CD14-positive monocyte (primary cell): ENCODE measurements at regions not wholly inside any gene's neighbourhood (a gene's known extent, or its start where the extent isn't known, plus 50 kb on each side); places are given as distances from the start of the nearest gene placed in this dataset.

Experiments used
- DNase-seq, 3 donors: peaks; one replicate each; pipeline ENCODE4 v3.0.0-alpha.2; 2011 to 2022
- H2AFZ ChIP-seq: 2 replicates; pipeline ENCODE4 v1.6.0; 2012; ENCODE audit warnings: mild to moderate bottlenecking, low read depth, low read length, inconsistent platforms; ENCODE audit not compliant: insufficient read depth, poor library complexity, severe bottlenecking
- H3K27ac ChIP-seq, 2 donors: 1 replicate in 1 of 2; 2 replicates in 1 of 2; pipeline ENCODE4 v1.5.1; 2012 to 2013; ENCODE audit warnings: low read length in 2 of 2, control low read depth in 1 of 2, inconsistent platforms in 1 of 2, low read depth in 1 of 2, mild to moderate bottlenecking in 1 of 2
- H3K27me3 ChIP-seq, 2 donors: one replicate each; pipeline versions ENCODE4 v1.6.0 to v1.6.1; 2011 to 2013; ENCODE audit warnings: low read length in 2 of 2; ENCODE audit not compliant: control insufficient read depth in 2 of 2, insufficient read depth in 2 of 2
- H3K36me3 ChIP-seq, 2 donors: replicated peaks in 1 of 2; 1 replicate in 1 of 2; 2 replicates in 1 of 2; pipeline versions ENCODE4 v1.5.1 to v1.6.1; 2012 to 2013; ENCODE audit warnings: low read length in 2 of 2, control low read depth in 1 of 2, inconsistent platforms in 1 of 2, mild to moderate bottlenecking in 1 of 2; ENCODE audit not compliant: insufficient read depth in 2 of 2, control insufficient read depth in 1 of 2
- H3K4me1 ChIP-seq, 2 donors: 1 replicate in 1 of 2; 2 replicates in 1 of 2; pipeline versions ENCODE4 v1.5.1 to v1.6.1; 2012 to 2013; ENCODE audit warnings: low read length in 2 of 2, control low read depth in 1 of 2, inconsistent platforms in 1 of 2, mild to moderate bottlenecking in 1 of 2, moderate library complexity in 1 of 2; ENCODE audit not compliant: insufficient read depth in 2 of 2, control insufficient read depth in 1 of 2
- H3K4me2 ChIP-seq: replicated peaks from 2 replicates; pipeline ENCODE3; 2012; ENCODE audit warnings: low read length, moderate library complexity, mild to moderate bottlenecking; ENCODE audit not compliant: poor library complexity, severe bottlenecking; ENCODE audit errors: extremely low read depth
- H3K4me3 ChIP-seq, 3 experiments: fragments of 200-600 bp in 1 of 3; sonication (generic) in 1 of 3; replicated peaks in 1 of 3; 1 replicate in 2 of 3; 2 replicates in 1 of 3; pipeline ENCODE4 v1.5.1; 2011 to 2013; ENCODE audit warnings: low read length in 3 of 3, mild to moderate bottlenecking in 3 of 3, control low read depth in 2 of 3, low read depth in 2 of 3, inconsistent platforms in 1 of 3, moderate library complexity in 1 of 3
- H3K79me2 ChIP-seq: 2 replicates; pipeline ENCODE4 v1.6.0; 2012; ENCODE audit warnings: mild to moderate bottlenecking, control low read depth, inconsistent platforms, low read length, moderate library complexity; ENCODE audit not compliant: insufficient read depth
- H3K9ac ChIP-seq: 2 replicates; pipeline ENCODE4 v1.6.0; 2017; ENCODE audit warnings: low read length, mild to moderate bottlenecking; ENCODE audit not compliant: insufficient read depth, poor library complexity, severe bottlenecking
- H3K9me3 ChIP-seq, 2 donors: replicated peaks in 1 of 2; 1 replicate in 1 of 2; 2 replicates in 1 of 2; pipeline versions ENCODE4 v1.5.1 to v1.6.1; 2012 to 2013; ENCODE audit warnings: low read length in 2 of 2, control low read depth in 1 of 2; ENCODE audit not compliant: control insufficient read depth in 1 of 2, insufficient read depth in 1 of 2
- H4K20me1 ChIP-seq: 2 replicates; pipeline ENCODE4 v1.6.0; 2012; ENCODE audit warnings: mild to moderate bottlenecking, low read length, control low read depth, moderate library complexity; ENCODE audit not compliant: insufficient read depth
- H3K27ac Mint-ChIP-seq, 7 donors: one replicate each; pipeline ENCODE4 v1.8.0; 2020; ENCODE audit warnings: mild to moderate bottlenecking in 7 of 7, mixed read lengths in 7 of 7, moderate library complexity in 6 of 7, inconsistent platforms in 2 of 7
- H3K27me3 Mint-ChIP-seq, 3 donors: one replicate each; pipeline ENCODE4 v1.8.0; 2021 to 2022; ENCODE audit warnings: low read depth in 3 of 3, mild to moderate bottlenecking in 3 of 3, mixed read lengths in 3 of 3, moderate library complexity in 3 of 3, inconsistent platforms in 1 of 3
- H3K36me3 Mint-ChIP-seq, 2 donors: one replicate each; pipeline ENCODE4 v1.8.0; 2020; ENCODE audit warnings: mixed read lengths in 2 of 2, inconsistent platforms in 1 of 2, mild to moderate bottlenecking in 1 of 2
- H3K4me1 Mint-ChIP-seq: one replicate; pipeline ENCODE4 v1.8.0; 2020; ENCODE audit warnings: mild to moderate bottlenecking, mixed read lengths
- H3K4me3 Mint-ChIP-seq, 2 donors: one replicate each; pipeline ENCODE4 v1.8.0; 2020; ENCODE audit warnings: mild to moderate bottlenecking in 2 of 2, mixed read lengths in 2 of 2, moderate library complexity in 1 of 2
- H3K9me3 Mint-ChIP-seq, 7 donors: one replicate each; pipeline ENCODE4 v1.8.0; 2020 to 2022; ENCODE audit warnings: mixed read lengths in 7 of 7, mild to moderate bottlenecking in 6 of 7, moderate library complexity in 6 of 7, inconsistent platforms in 2 of 7
- WGBS: methylation state at CpG from one replicate; pipeline ENCODE4 v1.1.5; 2013; ENCODE audit warnings: missing lambda C conversion rate; ENCODE audit not compliant: insufficient coverage; 5-methylcytosine and 5-hydroxymethylcytosine counted together
- intact Hi-C, 2 donors: fragments of 100-400 bp; cut with micrococcal nuclease; formaldehyde crosslinking; loops; one replicate each; pipeline versions ENCODE4 v1.15.0 to v1.15.1; 2023
- TF ChIP-seq, protein P1 (sequence below): fragments of 200-600 bp; IDR thresholded peaks from one replicate; pipeline ENCODE4 v1.8.0; 2022; ENCODE audit warnings: antibody characterized with exemption, mild to moderate bottlenecking

DNA sequence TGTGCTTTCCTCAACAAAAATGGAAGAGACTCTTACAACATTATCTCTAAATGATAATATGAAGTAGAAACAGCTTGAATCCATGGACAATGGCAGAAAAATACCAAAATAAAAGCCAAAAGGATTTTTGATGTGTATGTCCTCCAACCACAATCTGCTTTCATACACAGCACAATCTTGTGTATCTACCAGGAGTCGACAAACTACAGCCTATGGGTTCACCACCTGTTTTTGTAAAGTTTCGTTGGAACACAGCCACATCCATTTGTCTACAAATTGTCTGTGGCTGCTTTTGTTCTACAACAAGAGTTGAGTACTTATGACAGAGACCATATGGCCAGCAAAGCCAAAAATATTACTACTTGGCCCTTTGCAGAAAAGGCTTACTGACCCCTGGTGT, 88.7 kb upstream of the UBE2E2 start:
- TF ChIP-seq, protein P1, sequence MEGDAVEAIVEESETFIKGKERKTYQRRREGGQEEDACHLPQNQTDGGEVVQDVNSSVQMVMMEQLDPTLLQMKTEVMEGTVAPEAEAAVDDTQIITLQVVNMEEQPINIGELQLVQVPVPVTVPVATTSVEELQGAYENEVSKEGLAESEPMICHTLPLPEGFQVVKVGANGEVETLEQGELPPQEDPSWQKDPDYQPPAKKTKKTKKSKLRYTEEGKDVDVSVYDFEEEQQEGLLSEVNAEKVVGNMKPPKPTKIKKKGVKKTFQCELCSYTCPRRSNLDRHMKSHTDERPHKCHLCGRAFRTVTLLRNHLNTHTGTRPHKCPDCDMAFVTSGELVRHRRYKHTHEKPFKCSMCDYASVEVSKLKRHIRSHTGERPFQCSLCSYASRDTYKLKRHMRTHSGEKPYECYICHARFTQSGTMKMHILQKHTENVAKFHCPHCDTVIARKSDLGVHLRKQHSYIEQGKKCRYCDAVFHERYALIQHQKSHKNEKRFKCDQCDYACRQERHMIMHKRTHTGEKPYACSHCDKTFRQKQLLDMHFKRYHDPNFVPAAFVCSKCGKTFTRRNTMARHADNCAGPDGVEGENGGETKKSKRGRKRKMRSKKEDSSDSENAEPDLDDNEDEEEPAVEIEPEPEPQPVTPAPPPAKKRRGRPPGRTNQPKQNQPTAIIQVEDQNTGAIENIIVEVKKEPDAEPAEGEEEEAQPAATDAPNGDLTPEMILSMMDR, result no peak
- Mint-ChIP-seq H3K27ac (peak overlapping the region in 6 of 7 donors; percentile 30 to 85 (median 64)), H3K27me3 (peaks cover 2 to 4% (median 2%) of the 10 kb centered on the region in 3 donors), H3K4me3 (no peak overlapping the region), H3K9me3 (peaks cover 0 to 4% (median 0%) of the 10 kb centered on the region in 7 donors), H3K4me1 (peaks cover 29% of the 10 kb centered on the region), H3K36me3 (no peaks in the 10 kb centered on the region)
- H3K4me2 ChIP-seq, result peak overlapping the region; percentile 37
- no peaks in the 10 kb centered on the region for H4K20me1 ChIP-seq
- no peak overlapping the region for H3K9ac ChIP-seq
- intact Hi-C loops, result no loop called here
- peak overlapping the region in 1 of 2 donors; percentile 47 for H3K27ac ChIP-seq
- H3K79me2 ChIP-seq, result no peaks in the 10 kb centered on the region
- no CpG with 5 or more reads among the region's 2 CpGs for WGBS
- H3K4me3 ChIP-seq, result no peak overlapping the region
- H3K36me3 ChIP-seq, result no peaks in the 10 kb centered on the region
- H3K4me1 ChIP-seq, result peaks cover 29 to 33% of the 10 kb centered on the region in 2 donors
- no peak overlapping the region for H2AFZ ChIP-seq
- H3K9me3 ChIP-seq, result no peaks in the 10 kb centered on the region
- no peak for DNase-seq
- H3K27me3 ChIP-seq, result no peaks in the 10 kb centered on the region

DNA sequence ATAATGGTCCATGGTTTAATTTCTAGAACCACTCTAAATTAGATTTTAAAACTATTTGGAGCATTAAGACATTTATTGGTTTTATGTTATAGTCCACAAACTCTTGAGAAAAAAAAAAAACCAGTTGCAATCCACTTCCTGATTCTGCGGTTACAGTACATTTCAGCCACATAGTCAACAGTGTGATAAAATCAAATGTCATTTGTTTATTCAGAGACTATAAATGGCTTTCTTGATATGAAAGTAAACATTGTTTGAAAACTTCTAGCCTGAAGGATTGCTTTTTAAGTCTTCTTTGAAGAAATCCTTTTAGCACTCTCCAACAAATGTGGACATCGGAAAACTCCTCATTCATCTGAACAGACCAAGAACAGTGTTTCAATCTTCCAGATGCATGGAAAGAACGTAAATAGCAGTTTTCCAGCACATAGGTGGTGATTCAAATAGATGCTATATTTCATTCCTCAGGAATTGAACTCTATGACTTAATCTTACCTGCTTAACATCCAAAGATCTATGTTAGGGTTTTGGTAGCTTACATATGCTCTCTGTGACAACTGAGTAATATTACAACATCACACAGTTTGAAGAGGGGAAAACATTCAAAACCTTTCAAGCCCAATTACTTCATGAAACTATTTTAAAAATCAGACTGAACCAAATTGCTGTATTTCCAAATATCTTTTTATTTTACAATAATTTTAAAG, 87.8 kb upstream of the UBE2E2 start:
- no peaks in the 10 kb centered on the region for H3K79me2 ChIP-seq
- peaks cover 0 to 3% (median 0%) of the 10 kb centered on the region in 7 donors for H3K9me3 Mint-ChIP-seq
- TF ChIP-seq, protein P1, result no peak
- intact Hi-C loops, result no loop called here
- H3K36me3 Mint-ChIP-seq, result no peaks in the 10 kb centered on the region
- H3K4me1 Mint-ChIP-seq, result peaks cover 29% of the 10 kb centered on the region
- H3K9ac ChIP-seq, result no peak overlapping the region
- no peaks in the 10 kb centered on the region for H3K27me3 ChIP-seq
- no peaks in the 10 kb centered on the region for H4K20me1 ChIP-seq
- H3K27ac ChIP-seq, result no peak overlapping the region
- no peak overlapping the region for H3K4me2 ChIP-seq
- peaks cover 2 to 4% (median 2%) of the 10 kb centered on the region in 3 donors for H3K27me3 Mint-ChIP-seq
- WGBS, result no CpG with 5 or more reads among the region's 3 CpGs
- H3K36me3 ChIP-seq, result no peaks in the 10 kb centered on the region
- H3K9me3 ChIP-seq, result no peaks in the 10 kb centered on the region
- peak overlapping the region in 1 of 7 donors; percentile 23 for H3K27ac Mint-ChIP-seq
- H3K4me1 ChIP-seq, result peaks cover 29 to 33% of the 10 kb centered on the region in 2 donors
- no peak overlapping the region for H3K4me3 Mint-ChIP-seq
- H3K4me3 ChIP-seq, result no peak overlapping the region
- peak; percentile 11 to 39 (median 32) for DNase-seq
- no peak overlapping the region for H2AFZ ChIP-seq
